GM21528 (cell line): ENCODE measurements at regions not wholly inside any gene's neighbourhood (a gene's known extent, or its start where the extent isn't known, plus 50 kb on each side); places are given as distances from the start of the nearest gene placed in this dataset.

Source experiments
- ATAC-seq: cut with Tn5 transposase; IDR thresholded peaks from one replicate; pipeline ENCODE4 v1.9.1; 2021; ENCODE audit warnings: mild to moderate bottlenecking, moderate library complexity; ENCODE audit not compliant: unreplicated experiment, low FRiP score

GRCh38 chr2:43040084-43040854 lies 186.1 kb downstream of the ZFP36L2 start:
- ATAC-seq = no peak

- no peak for ATAC-seq
Measured at GRCh38 chr2:43039376-43040080, 186.9 kb downstream of the ZFP36L2 start.

- ATAC-seq = no peak
Measured at GRCh38 chr2:43038696-43039094, 187.7 kb downstream of the ZFP36L2 start.

GRCh38 chr2:43038034-43038695 lies 188.2 kb downstream of the ZFP36L2 start:
- ATAC-seq = no peak

GRCh38 chr2:43035922-43036321 lies 190.5 kb downstream of the ZFP36L2 start:
- ATAC-seq = no peak

GRCh38 chr2:43034921-43035320 lies 191.5 kb downstream of the ZFP36L2 start:
- no peak for ATAC-seq

GRCh38 chr2:43034242-43034619 lies 192.2 kb downstream of the ZFP36L2 start:
- no peak for ATAC-seq

- ATAC-seq = no peak
Measured at GRCh38 chr2:43033466-43034241, 192.8 kb downstream of the ZFP36L2 start.

GRCh38 chr2:43033016-43033270 lies 193.5 kb downstream of the ZFP36L2 start:
- no peak for ATAC-seq

GRCh38 chr2:43032213-43033015 lies 194.0 kb downstream of the ZFP36L2 start:
- no peak for ATAC-seq

GRCh38 chr2:43031471-43032212 lies 194.8 kb downstream of the ZFP36L2 start:
- no peak for ATAC-seq

GRCh38 chr2:43030551-43031307 lies 195.7 kb downstream of the ZFP36L2 start:
- ATAC-seq = no peak

GRCh38 chr2:43029186-43029585 lies 197.2 kb downstream of the ZFP36L2 start:
- ATAC-seq = no peak

GRCh38 chr2:43028188-43028587 lies 198.2 kb downstream of the ZFP36L2 start:
- no peak for ATAC-seq

GRCh38 chr2:43027097-43027873 lies 199.1 kb downstream of the ZFP36L2 start:
- ATAC-seq = no peak

GRCh38 chr2:43026426-43027096 lies 199.8 kb downstream of the ZFP36L2 start:
- no peak for ATAC-seq

GRCh38 chr2:43025709-43026295 lies 200.6 kb downstream of the ZFP36L2 start:
- ATAC-seq = no peak
